SK-N-DZ (cell line): ENCODE measurements at regions not wholly inside any gene's neighbourhood (a gene's known extent, or its start where the extent isn't known, plus 50 kb on each side); places are given as distances from the start of the nearest gene placed in this dataset.
"Not testable (repeated sequence)": the region's sequence is repeated elsewhere in the genome, so short reads cannot be mapped to it uniquely, and the experiment has no call there.

ENCODE experiments used
- DNase-seq: peaks from one replicate; pipeline ENCODE4 v3.0.0-alpha.2; 2015; ENCODE audit warnings: low spot score

GRCh38 chr7:115561335-115562110 lies 469.0 kb downstream of the TFEC start:
- no peak for DNase-seq

GRCh38 chr7:115559877-115560276 lies 470.7 kb downstream of the TFEC start:
- no peak for DNase-seq

GRCh38 chr7:115558161-115558560 lies 472.4 kb downstream of the TFEC start:
- no peak for DNase-seq

GRCh38 chr7:115557296-115557695 lies 473.3 kb downstream of the TFEC start:
- not testable (repeated sequence) for DNase-seq

- no peak for DNase-seq
Measured at GRCh38 chr7:115552766-115553165, 477.8 kb downstream of the TFEC start.

GRCh38 chr7:115549910-115550309 lies 480.7 kb downstream of the TFEC start:
- DNase-seq: no peak

GRCh38 chr7:115548756-115549155 lies 481.8 kb downstream of the TFEC start:
- DNase-seq: no peak

GRCh38 chr7:115546790-115547189 lies 483.8 kb downstream of the TFEC start:
- DNase-seq: no peak

- DNase-seq: no peak
Measured at GRCh38 chr7:115533785-115534184, 496.8 kb downstream of the TFEC start.

GRCh38 chr7:115526278-115526677 lies 504.3 kb downstream of the TFEC start:
- no peak for DNase-seq

- no peak for DNase-seq
Measured at GRCh38 chr7:115522174-115522573, 508.4 kb downstream of the TFEC start.

- DNase-seq: no peak
Measured at GRCh38 chr7:115516341-115516740, 514.2 kb downstream of the TFEC start.

GRCh38 chr7:115511330-115511729 lies 519.2 kb downstream of the TFEC start:
- no peak for DNase-seq

GRCh38 chr7:115505136-115505535 lies 525.4 kb downstream of the TFEC start:
- no peak for DNase-seq

- DNase-seq: no peak
Measured at GRCh38 chr7:115499956-115500355, 530.6 kb downstream of the TFEC start.

- no peak for DNase-seq
Measured at GRCh38 chr7:115496006-115496405, 534.6 kb downstream of the TFEC start.

- peak; percentile 8 for DNase-seq
Measured at GRCh38 chr7:115494529-115495147, 535.9 kb downstream of the TFEC start.

GRCh38 chr7:115493381-115493780 lies 537.2 kb downstream of the TFEC start:
- DNase-seq: no peak

GRCh38 chr7:115491744-115492380 lies 538.7 kb downstream of the TFEC start:
- DNase-seq: no peak

- no peak for DNase-seq
Measured at GRCh38 chr7:115479448-115479847, 551.1 kb downstream of the TFEC start.

- no peak for DNase-seq
Measured at GRCh38 chr7:115478426-115478825, 552.1 kb downstream of the TFEC start.

- DNase-seq: no peak
Measured at GRCh38 chr7:115477193-115477651, 553.3 kb downstream of the TFEC start.
